Esophagus muscularis mucosa (tissue), 3 donors: ENCODE measurements at regions not wholly inside any gene's neighbourhood (a gene's known extent, or its start where the extent isn't known, plus 50 kb on each side); places are given as distances from the start of the nearest gene placed in this dataset.

Source experiments
- CTCF ChIP-seq, 3 experiments: fragments of 200-600 bp in 2 of 3; fragments of 450-650 bp in 1 of 3; sonication (generic) in 2 of 3; IDR thresholded peaks; one replicate each; pipeline ENCODE4 v1.5.1; 2017 to 2019; ENCODE audit warnings: antibody characterized with exemption in 3 of 3, mild to moderate bottlenecking in 2 of 3, moderate library complexity in 1 of 3
- POLR2A ChIP-seq: fragments of 450-650 bp; IDR thresholded peaks from one replicate; pipeline ENCODE4 v1.6.1; 2017; ENCODE audit warnings: antibody characterized with exemption, moderate library complexity, mild to moderate bottlenecking, low read depth
- POLR2AphosphoS5 ChIP-seq, 2 donors: sonication (generic); formaldehyde crosslinking; IDR thresholded peaks; one replicate each; pipeline ENCODE4 v1.6.1; 2017; ENCODE audit warnings: antibody characterized with exemption in 2 of 2

DNA sequence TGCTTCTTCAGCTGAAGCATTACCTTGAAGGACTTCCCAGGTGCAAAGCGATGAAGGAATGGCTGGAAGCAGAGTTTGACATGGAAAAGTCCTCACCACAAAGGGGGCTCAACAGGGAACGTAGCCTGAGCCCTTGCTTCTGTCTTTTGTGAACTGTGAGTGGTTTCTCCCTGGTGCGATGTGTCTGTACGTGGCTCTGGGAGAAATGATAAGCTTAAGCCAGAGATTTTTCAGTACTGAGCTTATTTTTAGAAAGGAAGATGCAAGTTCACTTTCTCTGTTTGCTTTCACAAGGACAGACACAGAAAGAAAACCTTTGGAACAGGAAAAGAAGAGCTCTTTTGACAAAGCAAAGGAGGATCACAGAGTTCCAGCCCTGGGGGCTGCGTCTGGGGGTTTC, 79.4 kb downstream of the DACT2 start:
- no peak for TF ChIP-seq CTCF (IDR thresholded peaks at IDR 0.05)
- no peak for TF ChIP-seq POLR2AphosphoS5 (IDR thresholded peaks at IDR 0.05)
- no peak for TF ChIP-seq POLR2A
